DMS53 treated with DMSO at 0.1 percent for 48 hours (cell line): ENCODE measurements at regions not wholly inside any gene's neighbourhood (a gene's known extent, or its start where the extent isn't known, plus 50 kb on each side); places are given as distances from the start of the nearest gene placed in this dataset.
"Not testable (repeated sequence)": the region's sequence is repeated elsewhere in the genome, so short reads cannot be mapped to it uniquely, and the experiment has no call there.

Source experiments
- DNase-seq: peaks from one replicate; lab custom pipeline; 2025; ENCODE audit not compliant: unreplicated experiment; lab: John Stamatoyannopoulos, UW

DNA sequence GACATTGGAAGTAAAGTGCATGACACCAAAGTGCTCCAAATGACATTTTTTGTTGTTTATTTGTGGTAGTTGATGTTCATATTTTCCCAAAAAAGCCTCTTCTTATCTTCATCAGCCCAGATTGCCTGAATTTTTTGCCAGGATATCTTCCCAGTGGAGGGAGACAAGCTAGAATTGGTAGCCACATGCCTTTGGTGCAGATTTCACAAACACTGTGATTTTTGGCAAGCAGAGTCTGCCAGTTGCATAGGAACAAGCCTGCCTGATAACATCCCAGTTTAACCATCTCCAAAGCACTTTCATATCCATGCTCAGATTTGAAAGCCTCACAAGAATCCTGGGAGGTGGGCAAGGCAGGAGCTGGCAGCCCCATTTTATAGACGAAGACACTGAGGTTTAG, 102.3 kb upstream of the SYT13 start:
- DNase-seq, result no peak

DNA sequence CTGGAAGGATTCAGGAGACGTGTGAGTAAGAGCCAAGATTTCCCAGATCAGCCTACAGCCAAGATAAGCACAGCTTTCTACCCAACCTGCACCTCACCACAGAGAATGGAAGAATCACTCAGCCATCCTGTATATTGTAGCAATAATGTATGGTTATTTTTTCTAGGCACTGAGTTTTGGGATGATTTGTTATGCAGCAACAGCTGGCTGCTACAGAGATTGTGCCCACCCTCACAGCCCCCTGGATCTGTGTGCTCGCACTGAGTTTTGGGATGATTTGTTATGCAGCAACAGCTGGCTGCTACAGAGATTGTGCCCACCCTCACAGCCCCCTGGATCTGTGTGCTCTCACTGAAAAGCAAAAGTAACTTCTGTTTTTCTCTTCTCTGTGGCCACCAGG, 101.7 kb upstream of the SYT13 start:
- DNase-seq, result not testable (repeated sequence)

DNA sequence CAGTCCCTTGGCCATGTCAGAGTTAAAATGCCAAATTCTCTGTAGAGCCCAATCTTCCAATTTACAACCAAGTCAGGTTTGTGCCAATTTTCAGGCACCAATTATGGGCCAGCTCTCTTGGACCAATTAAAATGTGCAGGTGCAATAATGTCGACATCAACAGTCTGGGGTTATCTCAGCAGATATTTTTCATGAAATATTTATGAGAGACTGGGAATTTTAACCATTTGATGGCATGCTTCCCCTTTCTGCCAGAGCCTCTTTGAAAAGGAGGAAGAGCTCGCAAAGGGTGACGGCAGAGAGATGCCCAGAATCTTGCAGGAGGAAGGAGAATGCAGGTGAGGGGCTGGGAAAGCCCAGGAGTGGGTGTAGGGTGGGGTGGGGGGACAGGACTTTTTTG, 100.8 kb upstream of the SYT13 start:
- DNase-seq, result no peak

DNA sequence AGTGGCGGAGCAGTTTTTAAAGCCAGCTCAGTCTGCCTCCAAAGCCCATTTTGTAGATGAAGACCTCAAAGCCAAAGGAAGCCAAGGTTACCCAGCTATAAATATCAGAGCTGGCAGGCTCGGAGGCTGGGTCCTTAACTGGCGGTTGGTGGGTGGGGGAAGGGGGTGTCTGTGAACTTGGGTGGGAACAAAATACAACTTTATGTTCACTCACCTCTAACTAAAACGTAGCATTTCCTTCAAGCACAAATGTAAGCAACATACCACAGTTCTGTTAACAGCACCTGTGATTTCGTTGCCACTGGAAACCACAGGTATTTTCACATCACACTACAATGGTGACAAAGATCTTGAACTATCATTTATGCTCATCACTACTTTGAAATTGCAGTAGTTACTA, 99.7 kb upstream of the SYT13 start:
- no peak for DNase-seq

DNA sequence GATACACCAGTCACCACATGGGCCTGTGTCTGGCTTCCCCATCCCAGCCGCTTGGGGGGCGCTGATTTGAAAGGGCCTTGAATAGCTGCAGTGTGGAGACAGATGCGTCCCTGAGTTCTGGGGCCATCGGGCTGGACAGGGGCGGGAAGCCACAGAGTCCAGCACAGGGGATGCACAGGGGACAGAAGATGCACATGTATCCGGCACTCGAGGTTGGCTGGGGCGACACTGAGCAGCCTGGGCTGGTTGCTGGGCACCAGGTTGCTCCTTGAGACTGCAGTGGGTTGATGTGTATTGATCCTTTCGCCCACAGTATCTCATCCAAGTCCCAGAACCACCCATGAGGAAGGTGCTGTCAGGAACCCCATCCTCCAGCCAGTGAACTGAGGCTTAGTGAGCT, 99.3 kb upstream of the SYT13 start:
- DNase-seq, result no peak

DNA sequence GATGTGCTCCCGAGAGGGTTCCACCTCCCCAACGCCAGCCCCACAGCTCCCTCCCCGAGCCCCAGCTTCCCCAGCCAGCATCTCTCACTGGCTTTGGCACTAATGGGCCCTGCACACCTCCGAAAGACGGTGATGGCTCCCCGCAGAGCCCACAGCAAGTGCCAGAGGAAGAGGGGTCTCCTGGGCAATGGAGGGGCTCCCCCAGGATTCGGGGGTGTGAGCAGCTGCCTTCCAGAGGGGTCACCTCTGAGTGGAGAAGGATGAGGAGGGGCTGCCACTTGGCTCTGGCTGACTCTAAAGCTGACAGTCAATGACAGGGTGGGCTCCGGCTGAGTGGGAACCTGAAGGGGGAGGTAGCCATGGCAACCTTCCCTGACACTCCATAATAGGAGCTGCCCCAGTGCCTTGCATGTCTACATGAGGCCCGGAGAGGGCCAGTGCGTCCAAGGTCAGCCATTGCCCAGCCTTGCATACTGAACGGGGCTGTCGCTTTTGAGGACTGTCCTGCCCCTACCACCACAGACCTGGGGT, 98.6 kb upstream of the SYT13 start:
- DNase-seq, result no peak

DNA sequence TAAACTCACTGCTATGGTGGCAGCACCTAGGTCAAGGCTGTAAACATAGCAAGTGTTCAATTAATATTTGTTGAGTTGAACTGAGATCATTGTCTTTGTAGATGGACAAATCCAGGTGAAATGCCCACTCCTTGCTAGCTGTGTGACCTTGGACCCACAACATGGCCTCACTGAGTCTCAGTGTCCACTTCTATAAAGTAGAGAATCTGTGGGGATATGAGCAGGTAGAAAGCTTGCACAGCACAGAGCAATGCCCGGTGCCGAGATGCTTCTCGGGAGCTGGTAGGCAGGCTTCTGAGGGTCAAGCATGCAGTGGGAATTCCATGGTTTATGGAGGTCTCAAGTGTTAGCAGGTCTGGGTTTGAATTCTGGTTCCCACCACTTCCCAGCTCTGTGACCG, 97.9 kb upstream of the SYT13 start:
- DNase-seq, result no peak

DNA sequence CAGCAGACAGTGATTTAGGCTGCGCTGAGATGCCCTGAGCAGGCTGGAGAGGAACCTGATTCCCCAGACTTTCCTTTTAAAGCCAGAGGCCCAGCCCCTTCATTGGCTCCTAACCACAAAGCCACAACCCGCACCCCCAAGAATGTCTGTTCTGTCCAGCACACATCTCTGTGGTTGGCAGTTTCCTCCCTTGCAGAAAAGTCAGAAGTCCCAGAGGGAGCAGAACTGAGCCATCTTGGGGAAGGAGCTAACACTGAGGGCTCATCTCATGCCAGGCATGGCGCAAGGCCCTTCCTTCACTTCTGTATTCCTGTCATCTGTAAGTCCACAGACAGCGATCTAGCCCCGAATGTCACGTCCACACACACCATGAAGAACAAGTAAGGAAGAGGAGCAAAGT, 97.1 kb upstream of the SYT13 start:
- DNase-seq, result no peak

DNA sequence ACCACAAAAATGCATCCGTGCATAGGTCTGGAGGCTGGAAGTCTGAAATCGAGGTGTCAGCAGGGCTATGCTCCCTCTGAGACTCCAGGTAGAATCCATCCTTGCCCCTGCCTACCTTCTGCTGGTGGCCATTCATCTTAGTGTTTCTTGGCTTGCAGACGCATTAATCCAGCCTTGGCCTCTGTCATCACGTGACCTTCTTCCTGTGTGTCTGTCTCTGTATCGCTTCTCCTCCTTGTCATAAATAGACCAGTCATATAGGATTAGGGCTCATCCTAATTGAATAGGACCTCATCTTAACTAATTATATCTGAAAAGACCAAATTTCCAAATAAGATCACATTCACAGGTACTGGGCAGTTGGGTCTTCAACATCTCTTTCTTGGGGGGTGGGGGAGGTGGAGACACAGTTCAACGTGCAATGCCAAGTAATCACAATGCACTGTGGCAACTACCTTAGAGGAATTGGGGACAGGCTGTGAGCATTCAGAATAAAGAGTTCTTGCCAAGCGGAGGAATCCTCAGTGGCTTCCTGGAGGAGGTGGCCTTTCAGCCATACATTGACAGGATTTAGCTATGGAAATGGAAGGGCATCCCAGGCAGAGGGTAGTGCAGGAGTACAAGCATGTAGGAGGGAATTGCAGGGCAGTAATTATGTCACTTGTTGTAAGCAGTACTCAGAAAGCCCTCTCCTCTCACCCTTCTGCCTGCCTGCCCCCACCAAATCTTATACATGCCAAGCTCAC, 96.2 kb upstream of the SYT13 start:
- no peak for DNase-seq

DNA sequence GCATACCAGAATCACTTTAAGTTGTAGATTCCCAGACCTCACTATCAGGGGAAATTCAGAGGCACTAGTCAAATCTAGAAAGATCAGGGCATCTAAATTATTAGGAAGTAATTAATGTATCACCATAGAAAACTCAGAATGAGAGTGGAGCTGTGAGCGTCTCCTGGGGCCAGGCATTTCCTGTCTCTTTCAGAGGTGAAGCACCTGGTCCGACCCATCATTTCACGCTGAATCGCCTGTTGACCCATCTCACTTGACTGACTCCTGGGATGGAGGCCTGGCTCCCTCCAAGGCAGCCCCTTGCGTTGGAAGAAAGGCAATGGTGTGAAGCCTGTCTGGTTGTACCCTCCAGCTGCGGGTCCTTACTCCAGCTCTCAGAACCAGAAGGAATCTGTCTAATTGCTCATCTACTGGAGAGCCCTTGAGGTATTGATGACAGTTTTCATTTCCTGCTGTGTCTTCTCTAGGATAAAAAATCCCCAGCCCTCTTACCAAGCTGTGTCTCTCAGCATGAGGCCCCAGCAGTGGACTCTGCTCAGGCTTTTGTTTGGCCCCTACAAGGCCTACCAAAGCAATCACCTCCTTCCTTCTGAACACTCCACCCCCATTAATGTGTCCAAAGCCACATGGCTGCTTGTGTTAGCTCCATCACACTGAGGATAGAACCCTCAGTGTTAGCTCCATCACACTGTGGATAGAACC, 93.2 kb upstream of the SYT13 start:
- no peak for DNase-seq

DNA sequence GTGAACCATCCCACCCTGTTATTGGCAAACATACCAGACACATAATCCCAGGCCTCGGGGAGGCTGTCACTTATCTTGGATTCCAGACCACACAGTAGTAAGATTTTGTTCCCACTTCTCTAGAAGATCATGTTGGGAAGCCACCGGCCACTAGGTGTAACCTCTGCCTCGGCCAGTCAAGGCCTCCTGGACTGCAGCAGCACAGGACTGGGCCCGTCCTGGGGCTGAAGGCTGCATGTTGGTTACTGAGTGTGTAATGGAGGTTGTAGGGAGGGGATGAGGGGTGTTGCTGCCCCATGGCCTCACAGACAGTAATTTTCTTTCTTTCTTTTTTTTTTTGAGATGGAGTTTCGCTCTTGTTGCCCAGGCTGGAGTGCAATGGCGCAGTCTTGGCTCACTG, 92.4 kb upstream of the SYT13 start:
- no peak for DNase-seq

DNA sequence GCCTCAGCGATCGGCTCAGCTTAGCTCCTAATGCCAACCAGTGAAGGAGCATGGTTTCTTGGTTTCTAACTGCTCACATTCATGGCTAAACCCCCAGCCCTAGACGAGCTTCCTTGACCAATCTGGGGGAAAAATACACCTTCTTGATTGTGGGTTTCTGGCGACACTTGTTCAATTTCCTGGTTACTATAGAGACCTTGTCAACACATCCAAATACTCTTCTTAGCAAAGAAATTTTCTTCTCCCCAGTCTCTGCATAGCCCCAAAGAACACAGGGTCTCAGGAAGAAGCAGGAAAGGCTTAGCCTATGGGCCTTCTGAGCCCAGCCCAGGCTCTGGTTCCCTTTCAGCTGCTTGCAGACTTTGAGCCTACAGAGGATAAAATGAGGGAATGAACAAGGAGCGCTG, 88.5 kb upstream of the SYT13 start:
- DNase-seq, result no peak

DNA sequence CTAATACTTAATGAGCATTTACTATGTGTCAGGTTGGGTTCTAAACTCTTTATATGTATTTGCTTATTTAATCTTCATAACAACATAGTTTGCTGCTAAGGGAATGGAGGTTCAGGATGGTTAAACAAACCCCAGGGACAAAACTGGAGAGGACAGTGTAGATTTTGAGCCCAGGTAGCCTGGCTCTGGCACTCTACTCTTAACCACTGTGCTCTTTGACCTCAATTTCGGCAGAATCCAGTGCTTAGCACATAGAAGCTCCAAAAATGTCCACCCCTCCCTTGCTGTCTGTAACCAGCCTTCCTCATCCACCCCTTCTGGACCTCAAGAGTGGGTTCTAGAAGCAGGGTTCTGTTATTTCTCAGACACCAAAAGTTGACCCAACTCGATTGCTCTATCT, 88.0 kb upstream of the SYT13 start:
- no peak for DNase-seq

DNA sequence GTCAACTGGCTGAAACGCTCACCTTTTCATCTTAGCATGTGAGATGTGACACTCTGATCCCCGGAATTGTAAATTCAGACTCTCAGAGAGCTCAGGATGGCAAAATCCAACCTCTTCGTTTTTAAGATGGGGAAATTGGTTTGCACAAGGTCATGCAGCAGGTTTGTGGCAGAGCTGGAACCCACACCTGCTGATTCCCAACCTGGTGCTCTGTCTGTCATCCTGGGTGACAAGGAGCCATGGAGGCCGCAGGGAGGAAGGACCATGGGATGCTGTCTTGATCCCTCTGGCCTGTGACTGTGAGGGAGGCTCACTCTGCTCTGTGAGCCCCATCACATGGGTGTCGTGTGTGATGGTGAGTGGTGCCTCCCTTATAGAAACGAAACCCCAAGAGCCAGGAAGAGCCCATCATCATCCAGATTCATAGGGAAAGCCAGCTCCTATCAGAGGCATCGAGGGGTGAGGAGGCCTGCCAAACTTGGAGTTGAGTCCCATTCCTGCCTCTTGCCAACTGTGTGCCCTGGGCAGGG, 87.4 kb upstream of the SYT13 start:
- no peak for DNase-seq

DNA sequence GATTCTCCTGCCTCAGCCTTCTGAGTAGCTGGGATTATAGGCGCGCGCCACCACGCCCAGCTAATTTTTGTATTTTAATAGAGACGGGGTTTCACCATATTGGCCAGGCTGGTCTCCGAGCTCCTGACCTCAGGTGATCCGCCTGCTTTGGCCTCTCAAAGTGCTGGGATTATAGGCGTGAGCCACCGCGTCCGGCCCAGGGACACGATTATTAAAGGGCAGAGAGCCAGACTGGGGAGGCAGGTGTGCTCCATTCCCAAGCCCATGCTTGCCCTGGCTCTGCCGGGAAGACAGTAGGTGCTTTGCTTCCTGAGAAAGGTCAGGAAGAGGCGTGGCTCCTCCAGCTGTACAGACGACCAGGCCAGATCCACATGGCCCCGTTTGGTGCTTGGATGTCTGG, 86.3 kb upstream of the SYT13 start:
- DNase-seq, result not testable (repeated sequence)

DNA sequence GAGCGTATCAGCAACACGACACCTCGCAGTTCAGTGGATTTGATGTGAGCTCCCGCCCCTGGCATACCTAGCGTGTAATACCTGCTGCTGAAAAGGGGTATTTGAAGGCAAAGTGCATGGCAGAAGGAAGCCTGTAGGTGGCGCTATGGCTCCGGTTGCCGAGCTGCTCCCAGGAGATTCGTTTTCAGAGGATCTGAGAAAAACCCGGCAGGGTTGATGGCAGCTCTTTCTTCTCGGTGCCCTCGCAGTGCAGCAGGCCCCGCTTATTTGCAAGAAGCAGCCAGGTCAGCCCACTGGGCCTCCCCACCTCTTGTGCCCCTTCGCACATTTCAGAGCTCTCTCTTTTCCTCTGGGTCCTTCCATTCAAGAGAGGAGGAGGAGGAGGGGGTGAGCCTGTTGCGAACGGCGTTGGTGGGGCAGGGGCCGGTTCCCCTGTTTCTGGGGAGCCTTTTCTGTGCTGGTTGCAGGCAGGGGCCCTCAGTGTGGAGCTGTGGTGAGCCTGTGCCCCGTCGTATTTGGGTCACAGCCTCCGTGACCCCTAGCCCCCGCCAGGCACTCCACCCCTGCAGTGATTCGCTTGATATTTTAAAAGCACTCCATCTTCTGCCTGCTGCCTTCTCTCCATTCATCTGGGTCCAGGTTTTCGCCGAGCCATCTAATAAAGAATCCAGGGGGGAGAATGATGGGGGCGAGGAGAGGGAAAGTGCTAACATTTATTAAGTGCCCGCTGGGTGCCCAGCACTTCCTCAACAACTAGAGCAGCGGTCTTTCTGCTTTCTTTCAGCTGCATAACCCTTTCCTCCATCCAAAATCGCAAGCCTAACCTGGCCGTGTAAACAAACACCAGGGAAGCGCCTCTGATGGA, 85.3 kb upstream of the SYT13 start:
- peak; percentile 87 for DNase-seq

DNA sequence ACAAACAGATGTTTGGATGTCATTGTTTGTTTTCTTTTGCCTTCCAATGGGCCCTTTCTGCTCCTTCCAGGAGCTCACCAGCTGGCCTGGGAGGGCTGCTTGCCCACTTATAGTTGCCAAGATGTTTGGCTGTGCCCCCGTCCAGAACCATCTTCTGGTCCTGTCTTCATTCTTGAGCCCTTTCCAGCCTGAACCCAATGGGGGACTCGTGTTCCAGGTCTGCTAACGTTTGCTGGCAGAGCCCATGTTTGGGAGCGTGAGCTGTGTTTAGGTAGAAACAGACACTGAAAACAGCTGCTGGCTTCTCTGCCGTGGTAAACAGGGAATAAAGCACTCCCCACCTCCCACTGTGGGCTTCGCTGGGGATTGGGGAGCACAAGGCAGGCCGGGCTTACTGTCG, 83.2 kb upstream of the SYT13 start:
- no peak for DNase-seq

DNA sequence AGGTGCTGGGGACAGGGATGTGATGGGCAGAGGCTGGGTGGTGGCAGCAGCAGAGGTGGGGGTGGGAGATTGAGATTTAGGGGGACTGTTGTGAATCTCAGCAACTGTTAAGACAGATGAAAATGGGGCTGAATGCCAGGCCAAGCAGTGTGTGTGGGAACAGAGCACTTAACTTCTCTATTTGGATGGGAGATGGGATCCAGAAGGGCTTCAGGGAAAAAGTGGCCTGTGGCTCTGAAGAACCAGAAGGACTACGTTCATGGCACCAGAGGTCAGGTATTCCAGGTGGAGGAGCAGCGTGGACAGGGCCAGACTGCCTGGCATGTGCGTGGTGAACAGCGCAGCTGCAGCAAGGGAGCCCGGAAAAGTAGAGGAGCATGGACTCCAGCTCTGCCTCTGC, 82.6 kb upstream of the SYT13 start:
- no peak for DNase-seq

DNA sequence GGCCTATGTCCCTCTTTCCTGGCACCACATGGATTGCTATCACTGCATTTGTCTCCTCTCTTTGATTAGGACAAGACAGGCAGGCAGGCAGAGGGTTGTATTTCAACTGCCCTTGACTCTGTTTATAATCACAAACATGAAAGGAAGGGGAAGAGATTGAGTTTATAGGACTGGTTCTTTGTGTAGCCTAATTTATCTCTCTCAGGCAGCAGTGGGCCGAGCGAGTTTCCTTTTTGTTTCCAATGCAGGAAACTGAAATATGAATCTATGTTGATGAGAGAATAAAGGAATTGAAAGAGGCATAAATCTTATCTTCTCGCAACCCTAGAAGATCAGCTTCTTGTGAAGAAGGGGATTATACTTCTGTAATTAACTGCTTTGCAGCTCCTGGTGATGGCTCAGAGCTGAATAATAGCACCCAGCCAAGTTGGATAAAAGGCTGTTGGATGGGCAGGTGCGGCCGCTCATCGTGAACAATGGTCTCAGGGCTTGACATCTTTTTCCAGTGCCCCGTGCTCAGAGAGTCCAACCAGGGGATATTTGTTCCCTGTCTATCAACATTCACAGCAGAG, 80.6 kb upstream of the SYT13 start:
- no peak for DNase-seq

DNA sequence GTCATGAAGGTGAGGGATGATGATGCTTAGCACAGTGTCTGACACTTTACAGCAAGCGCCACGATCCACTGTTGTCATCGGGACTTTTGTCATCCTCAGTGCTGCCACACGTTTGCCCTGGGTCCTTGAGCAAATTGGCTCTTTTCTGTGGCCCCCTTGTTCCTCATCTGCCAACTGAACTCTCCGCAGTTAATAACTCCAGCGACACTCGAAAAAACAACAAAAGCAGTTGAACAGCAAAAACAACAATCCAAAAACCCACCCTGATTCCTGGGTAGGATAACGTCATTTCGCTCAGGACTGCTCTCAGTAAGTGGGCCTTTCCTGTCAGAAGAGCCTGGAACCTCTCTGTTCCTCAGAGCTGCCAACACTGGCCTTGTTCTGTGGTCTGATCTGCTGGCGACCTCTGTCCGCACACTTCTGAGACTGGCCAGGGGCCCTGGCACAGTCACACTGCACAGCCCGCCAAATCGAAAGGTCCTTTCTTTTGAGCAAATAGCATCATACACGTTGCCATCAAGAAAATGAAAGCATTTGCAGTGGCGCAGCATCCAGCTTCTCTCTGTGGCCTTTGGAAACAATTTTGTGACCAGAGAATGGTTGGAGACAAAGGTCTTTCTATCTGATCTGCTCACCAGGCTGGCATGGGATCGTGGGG, 79.9 kb upstream of the SYT13 start:
- no peak for DNase-seq

DNA sequence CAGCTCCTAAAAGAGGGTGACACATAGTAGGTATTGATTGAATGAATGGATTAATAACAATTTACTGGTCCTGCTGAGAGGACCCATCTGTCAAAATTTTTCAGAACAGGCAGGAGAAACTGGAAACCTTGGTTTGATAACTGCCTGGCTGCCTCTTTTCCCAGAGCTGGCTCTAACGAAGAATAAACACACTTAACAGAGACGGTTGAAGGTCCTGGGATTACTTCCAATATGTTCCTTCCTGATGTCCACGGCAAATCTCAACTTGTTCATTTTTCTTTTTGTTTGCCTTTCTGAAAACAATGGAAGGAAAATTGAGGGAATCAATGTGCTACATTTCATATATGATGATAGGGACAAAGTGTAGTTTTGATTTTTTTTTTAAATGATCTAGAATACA, 76.5 kb upstream of the SYT13 start:
- DNase-seq, result no peak
